ENCODE measurements at regions not wholly inside any gene's neighbourhood (a gene's known extent, or its start where the extent isn't known, plus 50 kb on each side); places are given as distances from the start of the nearest gene placed in this dataset.

GRCh38 chr11:8330896-8331295 is 67.2 kb upstream of the LMO1 start:
- TF ChIP-seq CTCF (conservative IDR thresholded peaks at IDR 0.05; ENCODE audit: low read length): no peak
- no peak for TF ChIP-seq EZH2phosphoT487 (IDR thresholded peaks at IDR 0.05; ENCODE audit: borderline replicate concordance)

All from Loucy (cell line).